ENCODE measurements at regions not wholly inside any gene's neighbourhood (a gene's known extent, or its start where the extent isn't known, plus 50 kb on each side); places are given as distances from the start of the nearest gene placed in this dataset.

- TF ChIP-seq CTCF (conservative IDR thresholded peaks at IDR 0.05) (no peak), EZH2 (IDR thresholded peaks at IDR 0.05; ENCODE audit: low read depth) (no peak)
Observed at GRCh38 chr1:203934027-203934426, 72.6 kb downstream of the SNRPE start.
